HCT116 (cell line): ENCODE measurements at regions not wholly inside any gene's neighbourhood (a gene's known extent, or its start where the extent isn't known, plus 50 kb on each side); places are given as distances from the start of the nearest gene placed in this dataset.

Experiments
- ATAC-seq: fragments of 200-7000 bp; cut with Tn5 transposase; 2 replicates; pipeline ENCODE4 v1.9.1; 2020; ENCODE audit warnings: mild to moderate bottlenecking, moderate library complexity
- BruUV-seq: library from RNA; stranded (reverse); fragments of 400-500 nt; replicated peaks from 2 replicates; lab custom pipeline; 2021; lab: Mats Ljungman, UMichigan
- CTCF ChIA-PET: fragments of 300-600 bp; sonication (Branson Sonifier 250); formaldehyde crosslinking; loops from one replicate; lab custom pipeline; 2021; ENCODE audit warnings: antibody characterized with exemption; lab: Charles Lee
- POLR2A ChIA-PET: fragments of 300-600, 350-600 bp; sonication (Branson Sonifier 250); formaldehyde crosslinking; loops from one replicate; lab custom pipeline; 2021; ENCODE audit warnings: antibody characterized with exemption; lab: Charles Lee
- RAD21 ChIA-PET, 2 experiments: fragments of 300-600 bp; sonication (Branson Sonifier 250); formaldehyde crosslinking; loops; one replicate each; lab custom pipeline; 2023; ENCODE audit warnings: low total read pairs in 2 of 2; ENCODE audit not compliant: uncharacterized antibody in 2 of 2, unreplicated experiment in 2 of 2, low non-redundant PET in 1 of 2; lab: Charles Lee
- DNase-seq: peaks from one replicate; pipeline ENCODE4 v3.0.0-alpha.2; 2010; ENCODE audit warnings: low read depth, low spot score
- H2AFZ ChIP-seq: fragments of 200-600 bp; shearing (Covaris generic), sonication (generic); 2 replicates; pipeline ENCODE4 v1.6.1; 2017; ENCODE audit warnings: low read depth, mixed run types, mixed read lengths, antibody characterized with exemption, low read length; ENCODE audit not compliant: poor library complexity, severe bottlenecking
- H3K27ac ChIP-seq: 2 replicates; pipeline ENCODE4 v1.5.1; 2012; ENCODE audit warnings: low read depth, low read length
- H3K27me3 ChIP-seq: fragments of 200-600 bp; sonication (generic); 2 replicates; pipeline ENCODE4 v1.6.1; 2016; ENCODE audit warnings: mixed run types, low read length, mixed read lengths; ENCODE audit not compliant: insufficient read depth
- H3K36me3 ChIP-seq, 2 experiments: fragments of 200-500 bp in 1 of 2; fragments of 200-600 bp in 1 of 2; sonication (Bioruptor generic) in 1 of 2; sonication (generic) in 1 of 2; 2 replicates each; pipeline versions ENCODE4 v1.5.1 to v1.6.1; 2014 to 2016; ENCODE audit warnings: low read length in 2 of 2, inconsistent platforms in 1 of 2, mixed read lengths in 1 of 2, mixed run types in 1 of 2; ENCODE audit not compliant: insufficient read depth in 2 of 2, control insufficient read depth in 1 of 2
- H3K4me1 ChIP-seq, 2 experiments: fragments of 200-600 bp in 1 of 2; sonication (generic) in 1 of 2; 2 replicates each; pipeline versions ENCODE4 v1.5.1 to v1.6.1; 2012 to 2017; ENCODE audit warnings: low read length in 2 of 2, inconsistent platforms in 1 of 2, mild to moderate bottlenecking in 1 of 2, mixed read lengths in 1 of 2, mixed run types in 1 of 2, moderate library complexity in 1 of 2; ENCODE audit not compliant: insufficient read depth in 2 of 2, control insufficient read depth in 1 of 2
- H3K4me2 ChIP-seq: fragments of 200-600 bp; sonication (generic); 2 replicates; pipeline ENCODE4 v1.6.1; 2017; ENCODE audit warnings: mixed run types, low read length, mixed read lengths
- H3K4me3 ChIP-seq, 2 experiments: fragments of 200-600 bp in 1 of 2; sonication (generic) in 1 of 2; replicated peaks in 1 of 2; 2 replicates each; pipeline ENCODE4 v1.5.1; 2011 to 2016; ENCODE audit warnings: low read length in 2 of 2, control low read depth in 1 of 2, low read depth in 1 of 2, mild to moderate bottlenecking in 1 of 2, mixed read lengths in 1 of 2, mixed run types in 1 of 2
- H3K79me2 ChIP-seq: fragments of 200-600 bp; sonication (generic); 2 replicates; pipeline ENCODE4 v1.6.1; 2017; ENCODE audit warnings: mild to moderate bottlenecking, mixed run types, low read length, moderate library complexity, mixed read lengths; ENCODE audit not compliant: insufficient read depth
- H3K9ac ChIP-seq: fragments of 200-600 bp; sonication (generic); 2 replicates; pipeline ENCODE4 v1.6.1; 2016; ENCODE audit warnings: low read length, mixed read lengths
- H3K9me2 ChIP-seq: fragments of 200-600 bp; sonication (generic), shearing (Covaris generic); 2 replicates; pipeline ENCODE4 v1.6.1; 2017; ENCODE audit warnings: mixed run types, mild to moderate bottlenecking, moderate library complexity; ENCODE audit not compliant: insufficient read depth
- H3K9me3 ChIP-seq, 2 experiments: fragments of 200-500 bp in 1 of 2; fragments of 200-600 bp in 1 of 2; sonication (Bioruptor generic) in 1 of 2; sonication (generic) in 1 of 2; 2 replicates each; pipeline ENCODE4 v1.6.1; 2014 to 2017; ENCODE audit warnings: low read length in 2 of 2, mixed read lengths in 2 of 2, inconsistent platforms in 1 of 2, low read depth in 1 of 2, mild to moderate bottlenecking in 1 of 2, mixed run types in 1 of 2, moderate library complexity in 1 of 2; ENCODE audit not compliant: control insufficient read depth in 1 of 2, insufficient read depth in 1 of 2
- H4K20me1 ChIP-seq: fragments of 200-600 bp; sonication (generic), shearing (Covaris generic); 2 replicates; pipeline ENCODE4 v1.6.1; 2017; ENCODE audit warnings: mixed run types, mild to moderate bottlenecking, moderate library complexity; ENCODE audit not compliant: insufficient read depth
- CEBPB ChIP-seq: IDR thresholded peaks from 2 replicates; pipeline ENCODE4 v1.6.1; 2012; ENCODE audit warnings: low read depth
- CTCF ChIP-seq, 3 experiments: fragments of 200-600 bp in 1 of 3; sonication (generic) in 1 of 3; IDR thresholded peaks in 2 of 3; conservative IDR thresholded peaks in 1 of 3; 2 replicates each; pipeline ENCODE4 v1.5.1; 2012 to 2017; ENCODE audit warnings: low read depth in 2 of 3, low read length in 2 of 3, antibody characterized with exemption in 1 of 3, borderline replicate concordance in 1 of 3, control low read depth in 1 of 3, mild to moderate bottlenecking in 1 of 3, mixed read lengths in 1 of 3, mixed run types in 1 of 3, moderate library complexity in 1 of 3; ENCODE audit not compliant: insufficient read depth in 1 of 3
- EGR1 ChIP-seq: IDR thresholded peaks from 2 replicates; pipeline ENCODE4 v1.6.1; 2012; ENCODE audit warnings: low read depth
- ELF1 ChIP-seq: IDR thresholded peaks from 2 replicates; pipeline ENCODE4 v1.6.1; 2012; ENCODE audit warnings: low read depth, borderline replicate concordance
- EZH2 ChIP-seq: fragments of 200-600 bp; sonication (generic); IDR thresholded peaks from 2 replicates; pipeline ENCODE4 v1.6.1; 2017; ENCODE audit warnings: antibody characterized with exemption, mixed run types
- FOSL1 ChIP-seq: IDR thresholded peaks from 2 replicates; pipeline ENCODE4 v1.6.1; 2012; ENCODE audit warnings: low read depth
- MAX ChIP-seq: IDR thresholded peaks from 2 replicates; pipeline ENCODE4 v1.6.1; 2012
- REST ChIP-seq: IDR thresholded peaks from 2 replicates; pipeline ENCODE4 v1.6.1; 2012; ENCODE audit warnings: low read depth
- SP1 ChIP-seq: IDR thresholded peaks from 2 replicates; pipeline ENCODE4 v1.6.1; 2012; ENCODE audit warnings: low read depth
- SRF ChIP-seq: IDR thresholded peaks from 2 replicates; pipeline ENCODE4 v1.6.1; 2012; ENCODE audit warnings: low read depth
- YY1 ChIP-seq: IDR thresholded peaks from 2 replicates; pipeline ENCODE4 v1.6.1; 2011; ENCODE audit warnings: low read length, low read depth, moderate library complexity, mild to moderate bottlenecking; ENCODE audit not compliant: insufficient replicate concordance; ENCODE audit errors: extremely low read depth
- ZBTB33 ChIP-seq: IDR thresholded peaks from 2 replicates; pipeline ENCODE4 v1.6.1; 2011; ENCODE audit warnings: mild to moderate bottlenecking, low read length, moderate library complexity; ENCODE audit not compliant: insufficient replicate concordance; ENCODE audit errors: extremely low read depth
- ZFX ChIP-seq: fragments of 450-650 bp; IDR thresholded peaks from 2 replicates; pipeline ENCODE4 v1.6.1; 2017
- intact Hi-C: fragments of 100-400 bp; cut with micrococcal nuclease; formaldehyde crosslinking; loops from 2 replicates; pipeline ENCODE4 v1.10.0; 2022

- TF ChIP-seq REST (no peak), EGR1 (no peak), EZH2 (no peak), MAX (no peak)
Observed at GRCh38 chr1:208931936-208932335, 651.6 kb upstream of the CAMK1G start (continued).

- no peak overlapping the region for H3K9ac ChIP-seq
- H3K79me2 ChIP-seq, result no peaks in the 10 kb centered on the region
- H3K4me2 ChIP-seq, result no peak overlapping the region
- no peaks in the 10 kb centered on the region for H4K20me1 ChIP-seq
- H3K36me3 ChIP-seq, result no peaks in the 10 kb centered on the region
- H3K4me3 ChIP-seq, result no peak overlapping the region
- no peaks in the 10 kb centered on the region; a peak in 1 of 4 replicates for H3K9me3 ChIP-seq
- H3K27me3 ChIP-seq, result no peaks in the 10 kb centered on the region
- no peak for TF ChIP-seq CEBPB
- no peak for TF ChIP-seq YY1
- TF ChIP-seq ZBTB33, result no peak
- no peak for TF ChIP-seq ZFX
- TF ChIP-seq MAX, result no peak
- TF ChIP-seq SRF, result no peak
- no peak for TF ChIP-seq CTCF (IDR thresholded peaks at IDR 0.05 in 2 of 3, conservative IDR thresholded peaks at IDR 0.05 in 1 of 3; ENCODE audit: borderline replicate concordance in 1 of 3, insufficient read depth in 1 of 3, low read depth in 2 of 3, low read length in 2 of 3)
- no peak for TF ChIP-seq ELF1
- TF ChIP-seq SP1, result no peak
- no peak for TF ChIP-seq FOSL1
- H3K9me2 ChIP-seq, result no peaks in the 10 kb centered on the region
- no peak for ATAC-seq
- no TSS peak for BruUV-seq
- RAD21 ChIA-PET, result no interaction called here
- H3K27ac ChIP-seq, result no peak overlapping the region
- CTCF ChIA-PET, result no interaction called here
- no peak for DNase-seq
- intact Hi-C loops, result no loop called here
- POLR2A ChIA-PET, result no interaction called here
- no peaks in the 10 kb centered on the region for H3K4me1 ChIP-seq
- H2AFZ ChIP-seq, result no peak overlapping the region
Observed at GRCh38 chr1:208933984-208934525, 649.5 kb upstream of the CAMK1G start.
